H1 (cell line): ENCODE measurements at regions not wholly inside any gene's neighbourhood (a gene's known extent, or its start where the extent isn't known, plus 50 kb on each side); places are given as distances from the start of the nearest gene placed in this dataset.

Experiments used
- CTCF ChIA-PET: fragments of 300-600 bp; sonication (Branson Sonifier 250); formaldehyde crosslinking; loops from one replicate; lab custom pipeline; 2021; ENCODE audit not compliant: partially characterized antibody; lab: Charles Lee
- POLR2A ChIA-PET: fragments of 300-600 bp; sonication (Branson Sonifier 250); formaldehyde crosslinking; loops from one replicate; lab custom pipeline; 2021; ENCODE audit warnings: inconsistent platforms; ENCODE audit not compliant: partially characterized antibody; lab: Charles Lee
- DNase-seq, 2 experiments: peaks; one replicate each; pipeline versions ENCODE4 v3.0.0 to v3.0.0-alpha.2; 2010 to 2022; ENCODE audit warnings: low spot score in 2 of 2, low read depth in 1 of 2, mixed read lengths in 1 of 2
- FAIRE-seq: peaks from 2 replicates; lab custom pipeline; 2011; peaks lifted over from hg19 to GRCh38; lab: Jason Lieb, UNC
- H2AFZ ChIP-seq: 2 replicates; pipeline ENCODE4 v1.8.1; 2012; ENCODE audit warnings: low read length, inconsistent platforms
- H2AK5ac ChIP-seq: 2 replicates; pipeline ENCODE4 v1.6.1; 2013; ENCODE audit warnings: low read depth, low read length
- H2BK120ac ChIP-seq: replicated peaks from 2 replicates; pipeline ENCODE3; 2013; ENCODE audit warnings: low read depth, low read length, inconsistent platforms
- H2BK12ac ChIP-seq: 2 replicates; pipeline ENCODE4 v1.6.1; 2013; ENCODE audit warnings: low read depth, low read length
- H2BK15ac ChIP-seq: 2 replicates; pipeline ENCODE4 v1.6.1; 2013; ENCODE audit warnings: low read length
- H2BK20ac ChIP-seq: 2 replicates; pipeline ENCODE4 v1.6.1; 2013; ENCODE audit warnings: low read length
- H2BK5ac ChIP-seq: 2 replicates; pipeline ENCODE4 v1.6.1; 2013; ENCODE audit warnings: low read depth, low read length
- H3K14ac ChIP-seq: 2 replicates; pipeline ENCODE4 v1.6.1; 2013; ENCODE audit warnings: inconsistent platforms; ENCODE audit not compliant: insufficient read length
- H3K18ac ChIP-seq: 2 replicates; pipeline ENCODE4 v1.6.1; 2013; ENCODE audit warnings: low read length; ENCODE audit errors: extremely low read depth
- H3K23ac ChIP-seq: 2 replicates; pipeline ENCODE4 v1.6.1; 2013; ENCODE audit warnings: inconsistent platforms; ENCODE audit not compliant: insufficient read length
- H3K23me2 ChIP-seq: 2 replicates; pipeline ENCODE4 v1.6.1; 2013; ENCODE audit warnings: low read depth, low read length
- H3K27ac ChIP-seq: 2 replicates; pipeline ENCODE4 v1.6.1; 2011; ENCODE audit warnings: low read depth, low read length, inconsistent platforms
- H3K27me3 ChIP-seq, 4 experiments: replicated peaks in 1 of 4; 1 replicate in 1 of 4; 2 replicates in 3 of 4; pipeline versions ENCODE4 v1.6.1 to v1.8.1; 2011 to 2013; ENCODE audit warnings: low read length in 3 of 4, mild to moderate bottlenecking in 3 of 4, inconsistent platforms in 2 of 4, mixed read lengths in 2 of 4, moderate library complexity in 1 of 4; ENCODE audit not compliant: control insufficient read depth in 3 of 4, insufficient read depth in 3 of 4; ENCODE audit errors: extremely low read depth in 1 of 4
- H3K36me3 ChIP-seq, 4 experiments: 2 replicates each; pipeline versions ENCODE4 v1.6.1 to v1.8.1; 2011 to 2013; ENCODE audit warnings: mild to moderate bottlenecking in 4 of 4, low read length in 3 of 4, moderate library complexity in 2 of 4, control low read depth in 1 of 4, inconsistent platforms in 1 of 4; ENCODE audit not compliant: insufficient read depth in 4 of 4, control insufficient read depth in 2 of 4
- H3K4ac ChIP-seq: replicated peaks from 2 replicates; pipeline ENCODE3; 2013; ENCODE audit warnings: low read length, low read depth, mixed read lengths, inconsistent platforms; ENCODE audit not compliant: insufficient read length
- H3K4me1 ChIP-seq, 4 experiments: replicated peaks in 1 of 4; 1 replicate in 1 of 4; 2 replicates in 3 of 4; pipeline versions ENCODE4 v1.6.1 to v1.8.1; 2011 to 2013; ENCODE audit warnings: low read length in 3 of 4, inconsistent platforms in 2 of 4, mixed read lengths in 1 of 4; ENCODE audit not compliant: insufficient read depth in 4 of 4, control insufficient read depth in 3 of 4
- H3K4me2 ChIP-seq, 2 experiments: 2 replicates each; pipeline versions ENCODE4 v1.6.1 to v1.8.1; 2011 to 2013; ENCODE audit warnings: low read depth in 2 of 2, low read length in 2 of 2, control low read depth in 1 of 2, inconsistent platforms in 1 of 2, mild to moderate bottlenecking in 1 of 2; ENCODE audit not compliant: insufficient read depth in 1 of 2
- H3K4me3 ChIP-seq, 4 experiments: fragments of 200-600, 300-600 bp in 1 of 4; sonication (generic), shearing (Covaris generic), sonication (Bioruptor Twin) in 1 of 4; 2 replicates each; pipeline versions ENCODE4 v1.5.1 to v1.8.1; 2011 to 2016; ENCODE audit warnings: low read length in 4 of 4, low read depth in 3 of 4, control low read depth in 2 of 4, inconsistent platforms in 2 of 4, mild to moderate bottlenecking in 2 of 4, mixed read lengths in 1 of 4, moderate library complexity in 1 of 4; ENCODE audit not compliant: insufficient read depth in 2 of 4; ENCODE audit errors: extremely low read depth in 1 of 4
- H3K56ac ChIP-seq: replicated peaks from 2 replicates; pipeline ENCODE3; 2013; ENCODE audit warnings: low read depth, mild to moderate bottlenecking, mixed read lengths, low read length, inconsistent platforms; ENCODE audit not compliant: insufficient read length
- H3K79me1 ChIP-seq: 2 replicates; pipeline ENCODE4 v1.6.1; 2013; ENCODE audit warnings: low read depth, low read length, control low read depth
- H3K79me2 ChIP-seq, 2 experiments: 2 replicates each; pipeline versions ENCODE4 v1.6.1 to v1.8.1; 2012 to 2013; ENCODE audit warnings: low read length in 2 of 2, mild to moderate bottlenecking in 2 of 2, inconsistent platforms in 1 of 2; ENCODE audit not compliant: insufficient read depth in 2 of 2, control insufficient read depth in 1 of 2
- H3K9ac ChIP-seq, 4 experiments: replicated peaks in 1 of 4; 1 replicate in 1 of 4; 2 replicates in 3 of 4; pipeline versions ENCODE4 v1.6.1 to v1.8.1; 2011 to 2013; ENCODE audit warnings: low read depth in 3 of 4, low read length in 3 of 4, control low read depth in 2 of 4, mild to moderate bottlenecking in 2 of 4, moderate library complexity in 2 of 4, inconsistent platforms in 1 of 4; ENCODE audit errors: extremely low read depth in 1 of 4
- H3K9me3 ChIP-seq, 2 experiments: 2 replicates each; pipeline versions ENCODE4 v1.6.1 to v1.8.1; 2012 to 2013; ENCODE audit warnings: mild to moderate bottlenecking in 2 of 2, moderate library complexity in 2 of 2, control low read depth in 1 of 2, inconsistent platforms in 1 of 2, low read depth in 1 of 2, low read length in 1 of 2, mixed read lengths in 1 of 2; ENCODE audit not compliant: insufficient read depth in 2 of 2
- H4K20me1 ChIP-seq, 2 experiments: replicated peaks in 1 of 2; 2 replicates each; pipeline versions ENCODE3 to v1.8.1; 2011 to 2013; ENCODE audit warnings: inconsistent platforms in 2 of 2, low read length in 2 of 2, mild to moderate bottlenecking in 1 of 2; ENCODE audit not compliant: insufficient read depth in 2 of 2, control insufficient read depth in 1 of 2
- H4K5ac ChIP-seq: 2 replicates; pipeline ENCODE4 v1.6.1; 2013; ENCODE audit warnings: low read length, low read depth, mixed read lengths, inconsistent platforms; ENCODE audit not compliant: insufficient read length
- H4K8ac ChIP-seq: 2 replicates; pipeline ENCODE4 v1.8.0; 2013; ENCODE audit warnings: mild to moderate bottlenecking, moderate library complexity, low read length, inconsistent platforms; ENCODE audit not compliant: insufficient read depth; ENCODE audit errors: extremely low read depth
- H4K91ac ChIP-seq: replicated peaks from 2 replicates; pipeline ENCODE3; 2013; ENCODE audit warnings: low read length, mixed read lengths, inconsistent platforms; ENCODE audit not compliant: insufficient read length
- CBX5 ChIP-seq: fragments of 300-800, 300-1000 bp; sonication (generic); IDR thresholded peaks from 2 replicates; pipeline ENCODE4 v1.7.1; 2016; ENCODE audit warnings: antibody characterized with exemption, low read length, low read depth
- WGBS, 2 experiments: shearing (Covaris generic) in 1 of 2; methylation state at CpG; one replicate each; pipeline versions ENCODE4 v1.1.6 to v1.1.7; 2013 to 2015; ENCODE audit warnings: low lambda C conversion rate in 2 of 2, mixed read lengths in 2 of 2, inconsistent platforms in 1 of 2, low coverage in 1 of 2, missing lambda C conversion rate in 1 of 2; ENCODE audit not compliant: insufficient replicate concordance in 2 of 2, insufficient coverage in 1 of 2, insufficient read length in 1 of 2; ENCODE audit errors: extremely low coverage in 1 of 2, missing lambda C conversion rate in 1 of 2; 5-methylcytosine and 5-hydroxymethylcytosine counted together

GRCh38 chr6:3905945-3906845 lies 57.0 kb downstream of the FAM50B start:
- no peak overlapping the region for H3K27ac ChIP-seq
- peak overlapping the region; percentile 45 for H4K91ac ChIP-seq
- peak overlapping the region; percentile 68; the same call in 1 of the 2 replicates for H2BK12ac ChIP-seq
- peaks cover 7 to 19% (median 14%) of the 10 kb centered on the region in 4 experiments for H3K4me1 ChIP-seq
- no peak overlapping the region for H3K14ac ChIP-seq
- H2AFZ ChIP-seq = peak overlapping the region; percentile 47; the same call in 1 of the 2 replicates
- no peak overlapping the region for H3K56ac ChIP-seq
- H2BK15ac ChIP-seq = no peak overlapping the region
- no peak overlapping the region for H3K4ac ChIP-seq
- H2BK5ac ChIP-seq = peak overlapping the region; percentile 47; the same call in 1 of the 2 replicates
- no peaks in the 10 kb centered on the region for H4K20me1 ChIP-seq
- CTCF ChIA-PET = interaction anchor here (0.5 to 5.9 kb wide), 5 partner anchors 13 to 745 kb away, joined by 3 to 28 read pairs (median 4); partner anchors contain the start of gene FAM50B
- peak overlapping the region; percentile 2 to 5; a peak in 2 of 4 replicates for H3K4me2 ChIP-seq
- DNase-seq (no peak), FAIRE-seq (no peak)
- POLR2A ChIA-PET = interaction anchor here (0.6 to 1.3 kb wide), 2 partner anchors 21 to 57 kb away, joined by 3 to 4 read pairs; partner anchors contain the start of gene FAM50B
- H3K18ac ChIP-seq = no peak overlapping the region; the same call in 1 of the 2 replicates
- H4K8ac ChIP-seq = no peak overlapping the region
- no peak overlapping the region; a peak in 1 of 8 replicates for H3K4me3 ChIP-seq
- peak overlapping the region; percentile 16 for H2BK120ac ChIP-seq
- 0 out of 2 replicates have a peak overlapping the region, but pooled peaks have one; percentile 2 for H2AK5ac ChIP-seq
- no peaks in the 10 kb centered on the region for H3K36me3 ChIP-seq
- no peaks in the 10 kb centered on the region for H3K23me2 ChIP-seq
- WGBS, 2 experiments = 68% methylated on average over 26 of the region's 26 CpGs; no CpG with 5 or more reads in 1 of the 2 experiments
- H3K23ac ChIP-seq = no peak overlapping the region
- no peaks in the 10 kb centered on the region for H3K9me3 ChIP-seq
- no peak overlapping the region for H4K5ac ChIP-seq
- H3K9ac ChIP-seq = no peak overlapping the region
- no peaks in the 10 kb centered on the region for H3K79me2 ChIP-seq
- no peaks in the 10 kb centered on the region; a peak in 2 of 7 replicates for H3K27me3 ChIP-seq
- H3K79me1 ChIP-seq = no peaks in the 10 kb centered on the region
- H2BK20ac ChIP-seq = peak overlapping the region; percentile 99
- TF ChIP-seq CBX5 = no peak
